CD8-positive, alpha-beta memory T cell (primary cell): ENCODE measurements at regions not wholly inside any gene's neighbourhood (a gene's known extent, or its start where the extent isn't known, plus 50 kb on each side); places are given as distances from the start of the nearest gene placed in this dataset.
"Not testable (repeated sequence)": the region's sequence is repeated elsewhere in the genome, so short reads cannot be mapped to it uniquely, and the experiment has no call there.

Experiments used
- CTCF ChIA-PET: fragments of 350-600 bp; sonication (Branson Sonifier 250); formaldehyde crosslinking; loops from one replicate; lab custom pipeline; 2021; ENCODE audit warnings: antibody characterized with exemption; lab: Charles Lee
- POLR2A ChIA-PET: fragments of 350-600 bp; sonication (Branson Sonifier 250); formaldehyde crosslinking; loops from one replicate; lab custom pipeline; 2021; ENCODE audit warnings: antibody characterized with exemption; lab: Charles Lee
- DNase-seq, 5 donors: peaks; one replicate each; pipeline versions ENCODE4 v3.0.0 to v3.0.0-alpha.2; 2020 to 2022; ENCODE audit warnings: mixed read lengths in 1 of 5
- H3K27ac ChIP-seq: one replicate; pipeline ENCODE4 v1.7.0; 2013; ENCODE audit warnings: low read depth, mild to moderate bottlenecking, low read length, moderate library complexity
- H3K27me3 ChIP-seq: 2 replicates; pipeline ENCODE4 v1.7.0; 2013; ENCODE audit warnings: low read length, mild to moderate bottlenecking; ENCODE audit not compliant: insufficient read depth, poor library complexity, severe bottlenecking
- H3K36me3 ChIP-seq: 2 replicates; pipeline ENCODE4 v1.7.0; 2013; ENCODE audit warnings: mild to moderate bottlenecking, low read length, moderate library complexity; ENCODE audit not compliant: insufficient read depth
- H3K4me1 ChIP-seq: 2 replicates; pipeline ENCODE4 v1.7.0; 2013; ENCODE audit warnings: mild to moderate bottlenecking, low read length, moderate library complexity; ENCODE audit not compliant: insufficient read depth
- H3K4me3 ChIP-seq: 2 replicates; pipeline ENCODE4 v1.7.0; 2013; ENCODE audit warnings: mild to moderate bottlenecking, low read length
- H3K9me3 ChIP-seq: 2 replicates; pipeline ENCODE4 v1.7.0; 2013; ENCODE audit warnings: mild to moderate bottlenecking, low read length
- H3K27ac Mint-ChIP-seq, 8 donors: one replicate each; pipeline ENCODE4 v1.8.0; 2020 to 2021; ENCODE audit warnings: mixed read lengths in 8 of 8, mild to moderate bottlenecking in 6 of 8, inconsistent platforms in 3 of 8, moderate library complexity in 3 of 8
- H3K27me3 Mint-ChIP-seq, 2 donors: one replicate each; pipeline ENCODE4 v1.8.0; 2020 to 2021; ENCODE audit warnings: mixed read lengths in 2 of 2, mild to moderate bottlenecking in 1 of 2, moderate library complexity in 1 of 2
- H3K36me3 Mint-ChIP-seq, 3 donors: one replicate each; pipeline ENCODE4 v1.8.0; 2020 to 2021; ENCODE audit warnings: mixed read lengths in 3 of 3, inconsistent platforms in 1 of 3, mild to moderate bottlenecking in 1 of 3
- H3K4me1 Mint-ChIP-seq, 3 donors: one replicate each; pipeline ENCODE4 v1.8.0; 2020 to 2021; ENCODE audit warnings: mixed read lengths in 3 of 3, inconsistent platforms in 1 of 3, mild to moderate bottlenecking in 1 of 3
- H3K4me3 Mint-ChIP-seq, 7 donors: one replicate each; pipeline ENCODE4 v1.8.0; 2020 to 2021; ENCODE audit warnings: mixed read lengths in 7 of 7, mild to moderate bottlenecking in 6 of 7, moderate library complexity in 4 of 7, inconsistent platforms in 2 of 7
- H3K9me3 Mint-ChIP-seq, 5 donors: one replicate each; pipeline ENCODE4 v1.8.0; 2020 to 2022; ENCODE audit warnings: mixed read lengths in 5 of 5, mild to moderate bottlenecking in 3 of 5, moderate library complexity in 2 of 5, inconsistent platforms in 1 of 5

DNA sequence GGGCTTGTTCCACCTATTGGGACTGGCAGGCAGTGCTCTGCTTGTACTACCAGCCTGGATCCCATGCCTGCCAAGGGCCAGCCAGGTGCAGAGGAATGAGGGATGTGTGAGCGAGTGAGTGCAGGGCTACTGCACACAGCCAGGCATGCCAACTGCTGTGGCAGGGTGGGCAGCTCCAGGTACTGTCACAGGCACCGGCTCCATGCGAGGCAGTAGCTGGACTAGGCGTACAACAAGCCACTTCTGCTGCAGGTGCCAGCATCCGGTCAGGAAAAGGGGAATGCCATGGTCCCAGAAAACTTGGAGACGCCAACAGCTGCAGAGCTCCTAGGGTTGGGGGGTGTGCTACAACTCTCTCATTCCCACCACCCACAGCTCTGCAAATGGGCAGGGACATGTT is 1356.7 kb downstream of the SI start:
- POLR2A ChIA-PET = no interaction called here
- H3K27me3 Mint-ChIP-seq = no peaks in the 10 kb centered on the region
- no peaks in the 10 kb centered on the region for H3K36me3 Mint-ChIP-seq

DNA sequence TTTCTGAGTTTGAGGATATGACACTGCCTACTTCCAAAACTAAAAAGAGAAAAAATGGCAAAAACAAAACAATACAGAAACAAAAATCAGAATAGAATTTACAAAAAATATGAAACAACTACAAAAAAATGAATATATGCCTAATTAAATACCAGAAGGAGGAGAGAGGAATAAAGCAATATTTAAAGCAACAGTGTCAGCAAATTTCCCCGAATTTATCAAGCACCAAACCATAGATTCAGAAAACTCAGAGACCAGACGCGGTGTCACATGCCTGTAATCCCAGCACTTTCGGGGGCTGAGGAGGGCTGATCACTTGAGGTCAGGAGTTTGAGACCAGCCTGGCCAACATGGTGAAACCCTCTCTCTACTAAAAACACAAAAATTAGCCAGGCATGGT is 1360.9 kb downstream of the SI start:
- Mint-ChIP-seq H3K27me3 (no peaks in the 10 kb centered on the region), H3K4me1 (no peaks in the 10 kb centered on the region), H3K27ac (no peak overlapping the region), H3K4me3 (no peak overlapping the region), H3K9me3 (peaks cover 7 to 26% (median 11%) of the 10 kb centered on the region in 5 donors), H3K36me3 (no peaks in the 10 kb centered on the region)
- peaks cover 3% of the 10 kb centered on the region for H3K9me3 ChIP-seq
- no peaks in the 10 kb centered on the region for H3K4me1 ChIP-seq
- H3K27me3 ChIP-seq = no peaks in the 10 kb centered on the region
- no peak overlapping the region for H3K27ac ChIP-seq
- ChIA-PET POLR2A (no interaction called here), CTCF (no interaction called here)
- no peak overlapping the region for H3K4me3 ChIP-seq
- no peak for DNase-seq
- no peaks in the 10 kb centered on the region for H3K36me3 ChIP-seq

More for the DNA sequence above, 1356.7 kb downstream of the SI start:
- CTCF ChIA-PET = no interaction called here
- no peaks in the 10 kb centered on the region for H3K9me3 ChIP-seq
- H3K27me3 ChIP-seq = no peaks in the 10 kb centered on the region
- Mint-ChIP-seq H3K4me1 (no peaks in the 10 kb centered on the region), H3K27ac (no peak overlapping the region), H3K4me3 (no peak overlapping the region), H3K9me3 (peaks cover 5 to 25% (median 8%) of the 10 kb centered on the region in 5 donors)
- no peaks in the 10 kb centered on the region for H3K4me1 ChIP-seq
- no peak overlapping the region for H3K27ac ChIP-seq
- DNase-seq = no peak
- H3K4me3 ChIP-seq = no peak overlapping the region
- no peaks in the 10 kb centered on the region for H3K36me3 ChIP-seq

DNA sequence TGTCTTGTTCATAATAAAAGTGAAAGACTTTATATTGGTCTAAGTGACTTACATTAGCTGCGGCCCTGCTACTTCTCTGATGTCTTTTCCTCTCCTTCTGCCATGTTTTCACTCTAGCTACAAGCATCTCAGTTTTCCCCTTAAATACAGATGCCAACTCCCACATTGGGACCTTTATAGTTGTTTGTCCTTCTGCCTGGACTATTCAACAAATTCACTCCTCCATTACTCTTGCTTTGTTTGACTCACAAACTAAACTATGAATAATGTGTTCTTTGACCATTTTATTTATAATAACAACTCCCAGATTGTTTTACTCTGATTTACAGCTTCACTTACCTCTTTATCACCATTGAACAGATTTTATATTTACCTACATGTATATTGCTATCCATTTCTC is 1369.9 kb downstream of the SI start:
- no peaks in the 10 kb centered on the region for H3K36me3 ChIP-seq
- Mint-ChIP-seq H3K9me3 (peaks cover 2 to 22% (median 7%) of the 10 kb centered on the region in 5 donors), H3K4me1 (no peaks in the 10 kb centered on the region), H3K36me3 (no peaks in the 10 kb centered on the region), H3K4me3 (no peak overlapping the region), H3K27ac (no peak overlapping the region), H3K27me3 (no peaks in the 10 kb centered on the region)
- H3K4me3 ChIP-seq = no peak overlapping the region
- H3K4me1 ChIP-seq = no peaks in the 10 kb centered on the region
- H3K27me3 ChIP-seq = no peaks in the 10 kb centered on the region
- peaks cover under 1% of the 10 kb centered on the region for H3K9me3 ChIP-seq
- no peak for DNase-seq
- CTCF ChIA-PET = no interaction called here
- no peak overlapping the region for H3K27ac ChIP-seq
- POLR2A ChIA-PET = no interaction called here

DNA sequence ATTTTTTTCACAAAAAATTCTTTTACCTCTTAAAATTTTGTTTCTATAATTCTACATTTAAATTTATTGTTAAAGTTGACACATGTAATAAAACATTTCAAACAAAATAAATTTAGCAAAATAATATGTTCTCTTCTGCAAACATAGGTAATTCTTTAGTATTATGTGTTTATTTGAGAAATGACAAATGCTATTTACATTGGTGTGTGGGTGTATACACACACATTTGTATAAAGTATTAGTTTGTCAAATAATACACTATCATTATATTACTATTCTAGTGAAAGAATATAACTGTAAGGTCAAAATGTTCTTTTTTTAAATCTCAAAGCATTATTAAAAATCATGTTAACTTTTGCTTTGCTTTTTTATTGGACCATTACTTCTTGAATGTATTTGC is 1370.6 kb downstream of the SI start:
- H3K4me3 Mint-ChIP-seq = no peak overlapping the region
- DNase-seq = no peak
- no peaks in the 10 kb centered on the region for H3K36me3 Mint-ChIP-seq
- H3K4me1 Mint-ChIP-seq = no peaks in the 10 kb centered on the region
- Histone ChIP-seq H3K4me1 (no peaks in the 10 kb centered on the region), H3K9me3 (no peaks in the 10 kb centered on the region), H3K27ac (no peak overlapping the region), H3K27me3 (no peaks in the 10 kb centered on the region), H3K36me3 (no peaks in the 10 kb centered on the region), H3K4me3 (no peak overlapping the region)
- ChIA-PET POLR2A (no interaction called here), CTCF (no interaction called here)
- H3K9me3 Mint-ChIP-seq = peaks cover 2 to 22% (median 5%) of the 10 kb centered on the region in 5 donors
- H3K27me3 Mint-ChIP-seq = no peaks in the 10 kb centered on the region
- H3K27ac Mint-ChIP-seq = no peak overlapping the region

DNA sequence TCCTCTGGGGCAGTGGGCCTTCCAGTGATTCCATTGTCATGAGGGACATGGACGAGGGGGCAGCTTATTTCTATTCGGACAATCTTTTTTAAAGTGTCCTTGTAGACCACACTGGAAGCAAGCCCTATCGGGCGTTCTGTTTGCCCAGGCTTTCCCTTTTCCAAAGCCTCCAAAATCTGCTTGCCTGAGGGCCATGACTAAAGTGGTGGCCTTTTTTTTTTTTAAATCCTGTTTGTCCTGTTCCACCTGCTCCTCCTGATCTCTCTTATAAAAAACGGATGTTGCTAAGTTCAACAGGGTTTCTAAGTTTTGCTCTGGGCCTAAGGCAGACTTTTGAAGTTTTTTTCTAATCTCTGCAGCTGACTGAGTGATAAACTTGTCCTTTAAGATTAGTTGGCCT is 1380.1 kb downstream of the SI start:
- H3K27ac Mint-ChIP-seq, H3K27me3 Mint-ChIP-seq, POLR2A ChIA-PET: not testable (repeated sequence)

DNA sequence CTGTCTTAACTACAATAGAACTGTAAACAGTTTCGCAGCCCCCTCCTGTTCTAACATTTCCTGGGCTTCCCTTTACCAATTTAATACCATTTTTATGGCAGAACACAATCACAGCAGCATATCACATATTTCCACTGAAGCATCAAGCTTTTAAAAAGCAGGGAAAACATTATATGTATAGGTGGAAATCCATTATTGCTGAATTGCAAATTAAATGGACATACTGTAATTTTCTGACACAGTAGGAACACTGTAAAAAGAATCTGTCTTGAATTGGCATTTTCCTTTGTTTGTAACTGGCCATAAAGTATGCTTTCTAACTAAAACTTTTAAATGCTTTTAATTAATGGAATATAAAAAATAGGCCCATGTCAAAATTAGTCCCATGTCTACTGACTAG is 1385.8 kb downstream of the SI start:
- no peak overlapping the region for H3K27ac Mint-ChIP-seq
- H3K27me3 Mint-ChIP-seq = no peaks in the 10 kb centered on the region
- Histone ChIP-seq H3K27me3 (no peaks in the 10 kb centered on the region), H3K4me1 (no peaks in the 10 kb centered on the region), H3K36me3 (no peaks in the 10 kb centered on the region), H3K27ac (no peak overlapping the region), H3K9me3 (no peaks in the 10 kb centered on the region), H3K4me3 (no peak overlapping the region)
- no peak for DNase-seq
- no peaks in the 10 kb centered on the region for H3K4me1 Mint-ChIP-seq
- H3K9me3 Mint-ChIP-seq = peaks cover 4 to 21% (median 14%) of the 10 kb centered on the region in 5 donors
- no peak overlapping the region for H3K4me3 Mint-ChIP-seq
- H3K36me3 Mint-ChIP-seq = no peaks in the 10 kb centered on the region
- ChIA-PET POLR2A (no interaction called here), CTCF (no interaction called here)

More for the DNA sequence above, 1380.1 kb downstream of the SI start:
- H3K36me3 Mint-ChIP-seq, H3K4me3 Mint-ChIP-seq, H3K27ac ChIP-seq, H3K9me3 ChIP-seq, H3K36me3 ChIP-seq, H3K27me3 ChIP-seq, H3K4me3 ChIP-seq, H3K4me1 Mint-ChIP-seq, H3K4me1 ChIP-seq, CTCF ChIA-PET, DNase-seq: not testable (repeated sequence)
- H3K9me3 Mint-ChIP-seq = peaks cover 3 to 30% (median 13%) of the 10 kb centered on the region in 5 donors

DNA sequence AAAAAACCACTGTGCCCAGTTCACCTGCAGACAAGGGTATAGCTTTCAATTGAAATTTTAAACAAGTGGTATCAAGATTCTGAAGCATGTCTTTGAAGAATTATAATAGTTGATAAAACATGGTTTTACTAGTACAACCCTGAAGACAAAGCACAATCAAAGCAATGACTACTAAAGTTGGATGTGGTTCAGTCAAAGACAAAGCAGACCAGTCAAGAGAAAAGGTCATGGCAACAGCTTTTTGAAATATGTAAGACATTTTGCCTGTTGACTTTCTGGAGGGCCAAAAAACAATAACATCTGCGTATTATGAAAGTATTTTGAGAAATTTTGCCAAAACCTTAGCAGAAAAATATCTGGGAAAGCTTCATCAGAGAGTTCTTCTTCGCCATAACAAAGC is 1393.6 kb downstream of the SI start:
- H3K9me3 ChIP-seq = no peaks in the 10 kb centered on the region
- ChIA-PET CTCF (no interaction called here), POLR2A (no interaction called here)
- H3K4me3 Mint-ChIP-seq = no peak overlapping the region
- no peak overlapping the region for H3K4me3 ChIP-seq
- DNase-seq = no peak
- no peaks in the 10 kb centered on the region for H3K36me3 ChIP-seq
- H3K27me3 ChIP-seq = no peaks in the 10 kb centered on the region
- H3K36me3 Mint-ChIP-seq = no peaks in the 10 kb centered on the region
- no peaks in the 10 kb centered on the region for H3K4me1 Mint-ChIP-seq
- no peaks in the 10 kb centered on the region for H3K27me3 Mint-ChIP-seq
- peaks cover 2 to 27% (median 6%) of the 10 kb centered on the region in 5 donors for H3K9me3 Mint-ChIP-seq
- H3K27ac Mint-ChIP-seq = no peak overlapping the region
- H3K27ac ChIP-seq = no peak overlapping the region
- no peaks in the 10 kb centered on the region for H3K4me1 ChIP-seq

DNA sequence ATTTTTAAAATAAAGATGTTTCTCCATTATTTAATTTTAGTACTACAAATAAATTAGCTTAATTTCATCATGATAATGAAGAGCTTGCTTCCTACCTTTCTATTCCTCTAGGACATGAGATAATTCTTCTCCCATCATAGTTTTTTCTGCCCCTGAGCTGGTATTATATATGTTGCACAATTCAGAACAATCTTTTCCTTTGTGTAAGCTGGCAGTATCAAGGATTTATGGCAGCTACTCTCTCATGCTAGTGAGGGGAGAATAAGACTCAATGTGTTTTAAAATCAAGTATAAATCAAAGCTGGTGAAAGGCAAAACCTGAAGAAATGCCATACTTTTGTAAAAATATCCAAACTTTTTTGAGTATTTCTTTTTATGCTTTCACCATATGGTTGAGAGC is 1405.3 kb downstream of the SI start:
- no peaks in the 10 kb centered on the region for H3K9me3 ChIP-seq

DNA sequence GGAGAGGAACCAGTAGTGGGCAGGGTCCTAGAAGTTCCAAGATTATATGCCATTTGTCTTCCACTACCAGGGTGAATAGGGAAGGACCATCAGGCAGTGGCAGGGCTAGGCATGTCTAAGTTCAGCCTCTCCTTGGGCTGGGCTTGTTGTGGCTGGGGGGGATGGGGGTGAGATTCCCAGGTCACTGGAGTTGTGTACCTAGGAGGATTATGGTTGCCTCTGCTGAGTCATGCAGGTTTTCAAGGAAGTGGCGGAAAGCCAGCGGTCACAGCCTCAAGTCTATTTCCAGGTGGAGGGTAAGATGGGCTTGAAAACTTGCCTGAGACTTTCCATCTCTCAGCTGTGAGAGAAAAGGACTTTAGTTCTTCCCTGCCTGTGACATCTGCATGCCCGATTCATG is 1407.1 kb downstream of the SI start:
- Mint-ChIP-seq H3K4me3 (no peak overlapping the region), H3K27ac (no peak overlapping the region), H3K9me3 (peaks cover 6 to 28% (median 20%) of the 10 kb centered on the region in 5 donors), H3K4me1 (no peaks in the 10 kb centered on the region), H3K27me3 (no peaks in the 10 kb centered on the region), H3K36me3 (no peaks in the 10 kb centered on the region)
- ChIA-PET POLR2A (no interaction called here), CTCF (no interaction called here)
- Histone ChIP-seq H3K9me3 (no peaks in the 10 kb centered on the region), H3K27me3 (no peaks in the 10 kb centered on the region), H3K27ac (no peak overlapping the region), H3K4me1 (no peaks in the 10 kb centered on the region), H3K4me3 (no peak overlapping the region), H3K36me3 (no peaks in the 10 kb centered on the region)
- no peak for DNase-seq

More for the DNA sequence above, 1405.3 kb downstream of the SI start:
- Mint-ChIP-seq H3K36me3 (no peaks in the 10 kb centered on the region), H3K27me3 (no peaks in the 10 kb centered on the region), H3K4me3 (no peak overlapping the region), H3K4me1 (no peaks in the 10 kb centered on the region), H3K27ac (no peak overlapping the region), H3K9me3 (peaks cover 6 to 31% (median 18%) of the 10 kb centered on the region in 5 donors)
- Histone ChIP-seq H3K4me1 (no peaks in the 10 kb centered on the region), H3K27me3 (no peaks in the 10 kb centered on the region), H3K27ac (no peak overlapping the region), H3K4me3 (no peak overlapping the region), H3K36me3 (no peaks in the 10 kb centered on the region)
- DNase-seq = no peak
- ChIA-PET POLR2A (no interaction called here), CTCF (no interaction called here)
